HG03039 (cell line): ENCODE measurements at regions not wholly inside any gene's neighbourhood (a gene's known extent, or its start where the extent isn't known, plus 50 kb on each side); places are given as distances from the start of the nearest gene placed in this dataset.

Experiments used
- ATAC-seq: cut with Tn5 transposase; IDR thresholded peaks from one replicate; pipeline ENCODE4 v1.9.1; 2021; ENCODE audit warnings: mild to moderate bottlenecking, moderate library complexity; ENCODE audit not compliant: unreplicated experiment

DNA sequence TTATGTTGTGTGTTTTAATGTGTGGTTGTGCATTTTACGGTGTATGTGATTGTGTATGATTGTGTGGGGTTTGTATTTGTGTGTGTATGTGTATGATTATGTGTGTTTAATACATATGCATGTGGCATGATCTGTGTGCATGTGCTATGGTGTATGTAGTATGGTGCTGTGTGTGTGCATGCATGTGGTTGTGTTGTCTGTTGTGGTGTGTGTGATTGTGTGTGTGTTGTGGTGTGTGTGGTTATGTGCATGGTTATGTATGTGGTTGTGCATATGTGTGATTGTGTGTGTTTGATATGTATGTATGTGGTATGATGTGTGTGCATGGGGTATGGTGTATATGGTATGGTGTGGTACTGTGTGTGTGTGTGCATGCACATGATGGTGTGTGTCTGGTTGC is 148.1 kb upstream of the AGAP1 start:
- no peak for ATAC-seq

DNA sequence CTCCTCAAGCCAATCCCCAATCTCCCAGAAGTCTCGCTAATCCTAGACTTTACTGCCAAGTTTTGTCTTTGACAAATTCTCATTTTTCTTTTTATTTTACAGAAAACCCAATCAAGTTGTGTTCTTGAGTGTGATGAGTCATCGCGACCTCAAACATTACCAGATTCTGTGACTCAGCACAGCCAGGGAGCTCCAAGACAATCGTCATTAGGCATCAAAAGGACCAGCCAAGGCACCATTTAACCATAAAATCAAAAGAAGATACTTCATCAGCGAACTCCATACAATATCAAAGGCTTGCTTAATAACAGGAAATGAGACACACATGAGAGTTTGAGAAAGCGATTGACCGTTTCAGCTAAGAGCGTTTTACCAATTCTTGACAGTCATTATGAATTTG is 146.2 kb upstream of the AGAP1 start:
- ATAC-seq, result no peak

DNA sequence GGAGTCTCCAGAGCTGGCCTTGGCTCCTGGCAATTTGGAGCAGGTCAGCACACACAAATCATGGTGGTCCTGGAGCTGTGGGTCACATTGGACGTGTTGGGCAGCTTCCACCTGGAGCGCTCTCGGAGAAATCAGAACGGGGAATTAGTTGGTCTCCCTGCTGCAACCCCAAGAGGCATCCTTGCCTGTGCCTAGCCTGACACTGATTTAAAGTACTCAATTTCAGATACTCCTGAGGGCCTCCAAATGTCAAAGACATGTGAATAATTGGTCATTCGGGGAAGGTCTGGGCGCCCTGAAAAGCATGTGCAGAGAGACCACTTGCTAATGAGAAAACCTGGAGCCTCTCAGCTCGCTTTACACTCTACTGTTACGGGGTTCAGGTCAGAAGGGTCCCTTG is 145.5 kb upstream of the AGAP1 start:
- ATAC-seq, result no peak

DNA sequence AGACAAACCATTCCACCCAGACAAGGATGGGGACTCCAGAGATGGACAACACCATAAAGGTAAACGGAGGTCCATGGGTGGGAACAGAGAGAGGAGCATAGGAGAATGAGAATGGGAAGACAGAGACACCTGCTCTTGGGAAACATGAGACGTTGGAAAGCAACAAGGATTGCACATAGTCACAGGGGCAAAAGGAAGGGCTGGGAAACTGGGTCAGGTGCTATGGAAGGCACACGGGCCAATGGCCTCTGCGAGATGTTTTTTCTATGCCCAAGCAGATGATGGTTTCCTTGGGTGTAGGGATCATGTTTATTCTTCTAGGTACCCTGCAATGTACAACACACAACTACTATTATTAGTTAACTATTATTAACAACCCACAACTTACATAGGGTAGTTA is 143.6 kb upstream of the AGAP1 start:
- no peak for ATAC-seq

DNA sequence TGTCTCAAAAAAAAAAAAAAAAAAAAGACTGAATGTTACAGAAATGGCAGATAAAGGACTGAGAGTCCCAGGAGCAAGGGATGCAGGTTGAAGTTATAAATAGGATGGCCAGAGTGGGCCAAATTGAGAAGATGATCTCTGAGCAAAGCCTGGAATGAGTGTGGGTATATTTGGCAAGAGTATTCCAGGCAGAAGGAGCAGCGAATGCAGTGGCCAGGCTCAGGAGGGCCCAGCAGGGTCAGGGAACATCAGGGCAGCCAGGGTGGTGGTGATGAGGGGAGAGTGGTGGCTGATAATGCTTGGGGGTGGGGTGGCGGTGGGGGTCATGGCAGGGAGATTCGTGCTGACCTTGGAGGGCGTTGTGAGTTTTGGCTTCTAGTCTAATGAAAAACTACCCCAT is 141.3 kb upstream of the AGAP1 start:
- no peak for ATAC-seq

DNA sequence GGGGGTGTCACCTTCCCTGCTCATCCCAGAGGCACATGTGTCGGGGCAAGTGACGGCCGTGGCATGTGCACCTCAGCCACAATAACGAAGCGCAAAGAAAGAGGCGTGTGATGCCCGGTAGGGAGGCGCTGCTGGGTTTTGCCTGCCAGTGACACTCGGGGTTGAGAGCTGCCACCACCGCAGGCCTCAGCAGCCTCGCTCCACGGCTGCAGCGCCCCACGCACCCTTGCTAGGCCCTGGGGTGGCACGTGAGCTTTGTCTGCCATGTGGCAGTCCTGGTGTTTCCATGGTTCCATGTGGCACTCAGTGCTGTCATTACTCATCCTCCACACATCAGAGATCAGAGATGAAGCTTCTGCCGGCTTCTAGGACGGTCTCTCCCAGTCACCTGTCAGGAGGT is 136.0 kb upstream of the AGAP1 start:
- ATAC-seq, result no peak

DNA sequence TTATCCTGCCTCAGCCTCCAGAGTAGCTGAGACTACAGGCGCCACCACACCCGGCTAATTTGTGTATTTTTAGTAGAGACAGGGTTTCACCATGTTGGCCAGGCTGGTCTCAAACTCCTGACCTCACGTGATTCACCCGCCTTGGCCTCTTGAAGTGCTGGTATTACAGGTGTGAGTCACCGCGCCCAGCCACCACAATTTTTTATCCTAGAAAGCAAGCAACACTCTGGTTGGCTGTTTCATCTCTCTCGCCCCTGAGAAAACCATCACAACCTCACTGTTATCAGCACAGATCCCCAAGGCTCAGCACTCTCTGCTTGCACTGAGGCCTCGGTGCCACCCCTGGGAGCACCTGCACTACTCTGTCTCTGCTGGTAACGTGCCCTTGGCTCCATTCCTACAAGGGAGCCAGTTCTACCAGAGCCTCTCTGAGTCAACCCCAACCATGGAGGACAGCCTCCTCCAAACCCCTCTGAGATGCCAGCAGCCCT is 134.8 kb upstream of the AGAP1 start:
- no peak for ATAC-seq

DNA sequence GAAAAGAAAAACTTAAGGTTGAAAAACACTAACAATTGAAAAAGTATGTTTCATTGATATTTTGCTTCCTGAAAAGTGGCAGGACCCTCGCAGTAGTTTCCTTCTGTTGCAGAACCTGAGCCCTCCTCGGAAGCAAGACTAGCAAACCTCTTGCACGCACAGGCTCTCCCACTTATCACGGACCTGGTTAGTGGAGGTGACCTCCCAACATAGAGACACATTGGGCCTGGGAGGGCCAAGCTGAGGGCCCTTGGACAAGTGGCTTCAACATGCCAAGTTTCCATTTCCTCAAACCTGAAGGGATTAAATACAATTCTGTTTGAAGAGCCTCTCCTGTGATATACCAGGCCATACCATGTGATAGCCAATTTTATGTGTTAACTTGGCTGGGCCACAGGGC is 133.4 kb upstream of the AGAP1 start:
- ATAC-seq, result no peak

DNA sequence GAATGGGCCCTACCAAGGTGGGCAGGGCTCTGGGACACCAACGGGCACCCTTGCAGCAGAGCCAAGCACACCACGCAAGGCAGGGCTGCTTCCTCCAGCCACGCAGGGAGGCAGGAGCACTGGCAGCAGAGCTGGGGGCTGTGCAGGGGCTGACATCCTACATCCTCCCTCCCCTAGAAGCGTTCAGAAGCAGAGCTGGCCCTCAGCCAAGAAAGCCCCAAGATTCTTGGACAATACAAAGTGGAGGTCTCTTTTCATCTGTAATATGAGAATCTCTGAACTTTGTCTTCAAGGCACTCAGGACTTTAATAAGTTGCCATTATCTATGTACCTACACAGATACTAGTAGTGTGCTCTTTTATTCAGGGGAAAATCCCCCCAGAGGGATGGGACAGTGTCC is 128.1 kb upstream of the AGAP1 start:
- ATAC-seq, result no peak

DNA sequence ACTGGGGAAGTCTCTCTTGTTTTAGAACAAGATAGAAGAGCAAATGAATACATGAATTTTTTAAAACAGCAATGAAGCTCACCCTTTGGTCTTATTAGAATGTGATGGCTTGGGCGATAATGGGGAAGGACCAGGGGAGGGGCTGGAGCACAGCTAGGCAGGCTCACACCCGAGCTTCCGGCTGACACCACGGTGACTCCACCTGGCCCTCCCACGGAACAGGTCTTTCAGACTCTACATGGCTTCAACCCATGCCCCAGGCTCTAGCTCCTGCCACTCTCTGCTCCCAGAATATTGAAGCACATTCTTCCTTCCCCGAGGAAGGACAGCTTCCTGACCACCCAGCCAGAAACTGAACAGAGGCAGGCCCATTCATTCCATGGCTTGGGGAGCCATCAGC is 127.5 kb upstream of the AGAP1 start:
- ATAC-seq, result no peak

DNA sequence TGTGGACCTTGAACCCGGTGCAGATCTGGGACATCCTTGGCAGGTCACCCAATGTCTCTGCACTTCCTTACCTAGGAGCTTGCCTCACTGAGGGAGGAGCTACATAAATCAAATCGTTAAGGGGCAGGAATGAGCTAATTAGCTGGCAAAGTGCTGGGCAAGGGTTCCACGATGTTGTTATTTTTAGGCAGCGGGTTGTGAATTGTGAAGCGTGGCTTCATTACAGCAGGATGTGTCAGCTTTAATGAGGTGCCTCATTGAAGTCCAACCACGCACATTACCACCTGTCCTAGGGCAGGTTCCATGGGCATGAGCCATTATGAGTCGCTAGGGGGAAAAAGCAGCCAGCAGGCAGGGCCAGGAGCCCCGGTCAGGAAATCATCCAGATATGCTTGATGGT is 127.0 kb upstream of the AGAP1 start:
- no peak for ATAC-seq

DNA sequence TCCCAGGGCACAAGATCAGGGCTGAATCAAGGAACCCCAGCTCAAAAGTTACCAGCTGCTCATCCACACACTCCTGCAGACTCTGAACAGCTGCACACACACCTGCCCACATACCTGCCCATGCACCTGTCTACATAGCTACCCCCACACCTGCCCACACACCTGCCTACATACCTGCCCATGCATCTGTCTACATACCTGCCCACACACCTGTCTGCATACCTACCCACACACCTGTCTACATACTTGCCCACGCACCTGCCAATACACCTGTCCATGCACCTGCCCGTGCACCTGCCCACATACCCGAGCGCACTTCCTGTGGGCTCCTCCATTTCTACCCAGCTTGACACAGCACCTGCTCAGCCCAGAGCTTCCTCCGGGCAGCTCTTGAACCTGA is 122.8 kb upstream of the AGAP1 start:
- no peak for ATAC-seq

DNA sequence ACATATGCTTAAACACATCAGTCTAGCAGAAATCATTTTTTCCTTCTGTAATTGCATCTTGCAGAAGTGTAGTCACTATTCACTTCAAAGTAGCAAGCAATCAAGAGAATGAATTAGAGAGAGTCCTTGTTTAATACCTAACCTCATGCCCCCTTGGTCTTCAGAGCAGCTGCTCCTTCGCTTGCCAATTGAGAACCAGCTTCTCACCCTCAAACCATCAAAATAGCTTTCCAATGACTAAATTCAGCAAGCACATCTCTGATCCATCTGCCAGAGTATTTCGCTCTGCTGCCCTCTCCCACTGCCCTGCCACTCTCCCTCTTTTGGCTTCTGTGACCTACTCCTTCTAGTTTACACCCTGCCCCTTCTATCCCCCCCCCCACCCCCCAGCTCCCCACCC is 120.7 kb upstream of the AGAP1 start:
- ATAC-seq, result no peak

DNA sequence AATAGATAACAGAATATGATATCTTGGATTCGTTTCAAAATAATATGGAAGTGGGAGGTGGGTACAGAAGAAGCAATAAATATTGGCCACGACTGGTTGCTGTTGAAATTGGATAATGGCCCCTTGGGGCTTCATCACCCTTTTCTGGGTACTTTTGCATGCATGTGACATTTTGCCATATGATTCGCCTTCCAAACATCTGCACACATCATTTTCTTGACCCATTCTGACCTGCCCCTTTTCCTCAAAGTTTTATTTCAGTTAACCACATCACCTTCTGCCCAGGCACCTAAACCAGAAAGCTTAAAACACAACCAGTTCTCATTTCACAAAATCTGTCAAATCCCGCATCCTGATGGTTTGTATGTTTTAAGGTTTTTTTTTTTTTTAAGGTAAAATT is 116.7 kb upstream of the AGAP1 start:
- no peak for ATAC-seq

DNA sequence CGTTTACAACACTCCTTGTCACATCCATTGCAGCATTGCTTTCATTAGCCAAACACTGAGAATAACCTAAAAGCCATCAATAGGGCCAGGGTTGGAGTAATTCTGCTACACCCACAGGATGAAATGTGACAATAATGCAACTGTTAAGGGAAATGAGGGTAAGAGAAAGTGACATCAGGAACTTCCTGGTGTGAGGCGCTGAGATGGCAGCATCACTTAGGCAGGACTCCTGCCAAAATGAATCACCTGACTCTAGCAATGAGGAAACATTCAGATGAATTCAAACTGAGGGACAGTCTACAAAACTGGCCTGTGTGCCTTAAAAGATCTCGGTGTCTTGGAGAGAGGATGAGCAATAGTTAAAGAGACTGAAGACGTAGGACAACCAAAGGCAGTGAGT is 115.6 kb upstream of the AGAP1 start:
- no peak for ATAC-seq

DNA sequence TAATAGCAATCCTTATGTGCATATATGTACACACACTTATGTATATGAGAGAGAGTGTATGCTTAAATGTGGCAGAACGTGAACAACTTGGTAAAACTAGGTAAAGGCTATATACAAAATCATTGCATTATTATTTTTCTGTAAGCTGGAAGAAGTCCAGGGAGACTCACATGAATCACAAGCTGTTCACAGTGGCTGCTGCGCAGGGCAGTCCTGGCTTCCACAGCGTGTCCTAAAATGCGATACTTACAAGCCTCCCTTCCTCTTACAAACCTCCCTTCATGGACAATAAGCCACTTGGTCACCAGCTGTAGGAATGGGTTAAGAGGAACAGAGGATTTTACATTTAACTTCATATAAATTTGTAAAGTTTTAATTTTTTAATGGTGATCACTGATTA is 114.9 kb upstream of the AGAP1 start:
- ATAC-seq, result no peak

DNA sequence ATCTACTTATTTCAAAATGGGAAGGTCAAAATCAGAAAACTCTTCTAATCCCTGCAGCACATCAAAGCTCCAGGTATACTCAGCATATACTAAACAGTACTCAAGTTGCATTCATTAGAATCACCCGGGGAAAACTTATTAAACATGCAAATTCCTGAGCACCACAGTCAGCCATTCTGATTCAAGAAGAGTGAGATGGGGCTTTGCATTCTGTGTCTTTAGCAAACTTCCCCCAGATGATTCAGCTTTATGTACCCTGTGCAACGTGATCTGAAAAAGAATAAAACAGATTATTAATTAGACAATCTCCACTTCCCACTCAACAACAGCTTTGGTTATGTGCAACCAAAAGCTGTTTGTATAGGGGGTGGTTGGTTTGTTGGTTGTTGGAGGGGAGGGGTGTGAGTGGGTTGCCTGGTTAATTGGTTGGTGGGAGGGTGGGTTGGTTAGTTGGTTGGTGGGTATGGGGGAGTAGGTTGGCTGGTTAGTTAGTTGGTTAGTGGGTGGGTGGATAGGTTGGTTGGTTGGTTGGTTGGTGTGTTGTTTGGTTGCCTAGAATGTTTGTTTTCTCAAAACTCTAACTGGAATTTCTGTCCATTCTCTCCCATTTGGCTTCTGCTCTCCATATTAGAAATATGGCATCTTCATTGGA is 112.5 kb upstream of the AGAP1 start:
- no peak for ATAC-seq

DNA sequence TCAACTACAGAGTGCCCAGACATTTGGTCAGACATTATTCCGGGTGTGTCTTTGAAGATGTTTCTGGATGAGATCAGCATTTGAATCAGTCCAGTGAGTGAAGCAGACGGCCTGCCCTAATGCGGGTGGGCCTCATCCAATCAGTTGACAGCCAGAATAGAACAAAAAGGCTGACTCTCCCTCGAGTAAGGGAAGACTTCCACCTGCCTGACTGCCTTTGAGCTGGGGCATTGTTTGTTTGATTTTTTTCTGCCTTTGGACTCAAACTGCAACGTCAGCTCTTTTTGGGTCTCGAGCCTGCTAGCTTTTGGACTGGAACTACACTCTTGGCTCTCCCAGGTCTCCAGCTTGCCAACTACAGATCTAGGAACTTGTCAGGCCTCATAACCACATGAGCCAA is 111.7 kb upstream of the AGAP1 start:
- ATAC-seq, result no peak

DNA sequence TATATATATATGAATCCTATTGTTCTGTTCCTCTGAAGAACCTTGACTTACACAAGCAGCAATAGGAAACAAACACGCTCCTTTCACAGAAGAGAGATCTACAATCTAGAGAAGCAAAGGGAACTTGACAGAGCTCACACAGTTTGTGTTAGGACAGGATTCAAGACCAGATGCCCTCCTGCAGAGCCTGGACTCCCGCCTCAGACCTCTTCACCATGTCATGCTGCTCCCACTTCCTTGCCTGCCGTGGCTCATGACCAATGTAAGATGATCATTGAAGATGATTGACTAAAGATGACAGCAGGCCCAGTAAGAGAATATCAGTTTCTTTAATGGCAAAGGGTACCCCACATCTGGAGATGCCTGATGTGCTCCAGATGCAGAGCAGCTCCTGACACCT is 111.2 kb upstream of the AGAP1 start:
- ATAC-seq, result no peak

DNA sequence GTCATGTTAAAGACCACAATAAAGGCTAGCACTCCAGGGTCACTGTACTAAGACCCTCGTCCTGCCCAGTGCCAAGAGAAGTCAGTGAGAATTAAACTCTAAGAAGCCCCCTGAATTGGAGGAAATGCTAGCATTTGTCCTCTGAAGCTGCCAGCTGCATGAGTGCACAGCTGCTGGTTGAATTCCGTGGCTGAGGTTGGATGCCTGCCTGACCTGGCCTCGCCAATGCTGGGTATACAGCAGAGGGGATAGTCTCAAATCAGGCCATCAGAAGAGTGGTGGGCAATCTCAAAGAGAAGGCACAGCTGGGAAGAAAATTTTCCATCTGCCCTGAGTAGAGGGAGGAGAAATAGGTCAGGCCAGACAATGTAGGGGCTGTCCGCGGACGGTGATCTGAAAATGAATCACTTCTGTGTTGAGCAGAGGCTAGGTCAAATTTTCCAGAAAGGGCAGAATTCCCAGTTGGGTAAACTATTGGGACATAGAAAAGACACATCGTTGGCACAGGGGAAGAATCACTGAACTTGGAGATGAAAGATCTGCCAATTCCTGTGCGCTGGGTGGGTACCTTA is 110.5 kb upstream of the AGAP1 start:
- ATAC-seq, result no peak

DNA sequence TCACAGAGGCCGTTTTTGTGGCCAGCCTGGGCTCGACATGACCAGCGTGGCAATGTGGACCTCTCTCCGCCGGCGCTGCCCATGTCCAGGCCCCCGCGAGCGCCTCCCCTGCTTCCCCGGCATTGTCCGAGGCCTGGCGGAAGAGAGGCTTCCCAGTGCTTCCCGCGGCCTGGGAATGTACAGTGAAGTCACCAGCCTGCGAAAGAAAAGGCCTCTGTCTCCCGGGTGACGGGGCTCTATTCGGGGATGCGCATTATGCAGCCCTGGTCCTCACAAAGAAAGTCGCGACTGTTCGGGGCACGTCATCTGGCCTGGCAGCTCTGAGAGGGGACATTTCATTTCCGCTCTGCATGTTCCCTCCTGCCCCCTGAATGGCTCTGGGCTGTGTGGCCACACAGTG is 109.2 kb upstream of the AGAP1 start:
- ATAC-seq, result no peak

DNA sequence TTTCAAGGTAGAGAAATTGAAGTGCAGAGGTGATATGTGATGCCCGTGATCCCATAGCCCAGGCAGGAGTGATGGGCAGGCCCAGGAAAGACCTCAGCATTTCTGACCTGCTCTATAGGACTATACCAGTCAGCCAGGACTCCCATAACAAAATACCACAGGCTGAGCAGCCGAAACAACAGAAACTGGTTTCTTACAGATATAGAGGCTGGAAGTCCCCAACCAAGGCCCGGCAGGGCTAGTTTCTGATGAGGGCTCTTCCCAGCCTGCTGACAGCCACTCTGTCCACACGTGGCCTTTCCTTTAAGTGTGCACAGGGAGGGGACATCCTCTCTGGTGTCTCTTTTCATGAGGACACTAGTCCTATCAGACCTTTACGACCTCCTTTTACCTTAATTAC is 104.2 kb upstream of the AGAP1 start:
- ATAC-seq, result no peak

DNA sequence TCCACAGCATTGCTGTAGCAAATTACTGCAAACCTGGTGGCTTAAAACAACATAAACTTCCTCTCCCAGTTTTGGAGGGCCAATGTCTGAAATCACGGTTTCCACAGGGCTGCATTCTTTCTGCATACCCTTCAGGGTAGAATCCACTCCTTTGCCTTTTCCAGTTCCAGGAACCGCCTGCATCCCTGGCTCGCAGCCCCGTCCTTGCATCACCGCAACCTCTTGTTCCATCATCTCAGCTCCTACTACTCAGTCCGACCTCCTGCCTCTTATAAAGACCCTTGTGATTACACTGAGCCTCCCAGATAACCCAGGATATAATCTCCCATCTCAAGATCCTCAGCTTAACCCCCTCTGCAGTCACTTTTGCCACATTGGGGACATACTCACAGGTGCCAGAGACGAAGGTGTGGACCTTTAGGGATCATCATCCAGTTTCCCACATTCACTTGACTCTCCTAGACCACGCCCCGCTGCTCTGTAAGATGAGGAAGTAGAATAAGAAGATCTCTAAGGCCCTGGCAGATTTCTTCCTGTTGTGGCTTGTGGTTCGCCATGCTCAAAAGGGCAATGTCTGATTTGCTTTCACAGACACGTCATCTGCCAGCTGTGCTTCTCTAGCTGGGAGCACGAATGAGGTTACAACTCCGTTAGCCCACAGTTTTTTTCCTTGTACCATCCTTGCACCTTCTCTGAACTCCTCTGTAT is 103.6 kb upstream of the AGAP1 start:
- ATAC-seq, result no peak
